Bronchial epithelial cell (primary cell): ENCODE measurements at regions not wholly inside any gene's neighbourhood (a gene's known extent, or its start where the extent isn't known, plus 50 kb on each side); places are given as distances from the start of the nearest gene placed in this dataset.
"Not testable (repeated sequence)": the region's sequence is repeated elsewhere in the genome, so short reads cannot be mapped to it uniquely, and the experiment has no call there.

Experiments used
- DNase-seq: peaks from one replicate; pipeline ENCODE4 v3.0.0-alpha.2; 2010; ENCODE audit warnings: low read depth
- FAIRE-seq: peaks from 2 replicates; lab custom pipeline; 2011; peaks lifted over from hg19 to GRCh38; lab: Jason Lieb, UNC
- H3K27me3 ChIP-seq: 2 replicates; pipeline ENCODE4 v1.5.1; 2011; ENCODE audit warnings: low read length; ENCODE audit not compliant: control insufficient read depth, insufficient read depth
- H3K36me3 ChIP-seq: 2 replicates; pipeline ENCODE4 v1.5.1; 2011; ENCODE audit warnings: low read length; ENCODE audit not compliant: control insufficient read depth, insufficient read depth
- H3K4me3 ChIP-seq: 2 replicates; pipeline ENCODE4 v1.5.1; 2011; ENCODE audit warnings: mild to moderate bottlenecking, low read depth, low read length, control low read depth
- TF ChIP-seq, protein P1 (sequence below): IDR thresholded peaks from 2 replicates; pipeline ENCODE4 v1.5.1; 2011; ENCODE audit warnings: mild to moderate bottlenecking, moderate library complexity, low read length, control low read depth, inconsistent platforms; ENCODE audit not compliant: insufficient read depth, severe bottlenecking

DNA sequence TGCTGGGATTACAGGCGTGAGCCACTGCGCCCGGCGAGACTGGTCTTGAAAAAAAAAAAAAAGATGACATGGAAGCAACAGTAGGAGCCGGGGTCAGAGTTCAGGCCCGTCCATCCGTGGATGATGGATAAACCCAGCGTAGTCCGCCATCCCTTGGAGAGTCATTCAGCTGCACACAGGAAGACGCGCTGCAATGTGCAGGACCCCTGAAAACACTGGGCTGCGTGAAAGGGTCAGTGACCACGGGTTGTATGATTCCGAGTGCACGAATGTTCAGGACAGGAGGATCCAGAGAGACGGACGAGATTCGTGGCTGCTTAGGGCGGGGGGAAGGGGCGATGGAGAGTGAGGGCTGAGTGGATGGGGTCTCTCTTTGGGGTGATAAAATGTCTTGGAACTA is 76.5 kb upstream of the METTL9 start:
- not testable (repeated sequence) for FAIRE-seq, H3K4me3 ChIP-seq, H3K36me3 ChIP-seq, H3K27me3 ChIP-seq, DNase-seq

DNA sequence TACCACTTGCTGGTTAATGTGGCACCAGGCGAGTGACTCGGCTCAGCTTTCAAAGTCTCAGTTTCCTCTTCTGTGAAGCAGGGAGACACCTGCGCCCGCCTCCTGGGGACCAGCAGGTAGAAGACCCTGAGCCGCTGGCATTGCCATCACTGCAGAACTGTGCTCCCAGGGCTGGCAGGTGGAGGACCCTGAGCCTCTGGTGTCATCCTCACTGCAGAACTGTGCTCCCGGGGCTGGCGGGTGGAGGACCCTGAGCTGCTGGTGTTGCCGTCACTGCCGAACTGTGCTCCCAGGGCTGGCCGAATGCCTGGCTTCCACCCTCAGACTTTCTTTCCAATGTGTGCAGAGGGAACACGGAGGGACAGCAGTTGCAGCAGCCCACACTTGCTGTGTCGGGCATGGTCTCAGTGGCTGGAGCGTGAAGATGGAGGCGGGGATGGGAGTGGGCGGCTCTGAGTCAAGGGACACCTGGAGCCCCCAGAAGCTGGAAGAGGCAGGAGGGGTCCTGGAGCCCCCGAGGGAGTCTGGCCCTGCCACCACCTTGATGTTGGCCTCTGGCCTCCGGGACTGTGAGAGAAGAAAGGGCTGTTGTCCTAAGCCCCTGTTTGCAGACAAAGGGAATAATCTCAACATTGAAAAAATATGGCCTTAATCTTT is 75.8 kb upstream of the METTL9 start:
- H3K27me3 ChIP-seq = peaks cover 7% of the 10 kb centered on the region

DNA sequence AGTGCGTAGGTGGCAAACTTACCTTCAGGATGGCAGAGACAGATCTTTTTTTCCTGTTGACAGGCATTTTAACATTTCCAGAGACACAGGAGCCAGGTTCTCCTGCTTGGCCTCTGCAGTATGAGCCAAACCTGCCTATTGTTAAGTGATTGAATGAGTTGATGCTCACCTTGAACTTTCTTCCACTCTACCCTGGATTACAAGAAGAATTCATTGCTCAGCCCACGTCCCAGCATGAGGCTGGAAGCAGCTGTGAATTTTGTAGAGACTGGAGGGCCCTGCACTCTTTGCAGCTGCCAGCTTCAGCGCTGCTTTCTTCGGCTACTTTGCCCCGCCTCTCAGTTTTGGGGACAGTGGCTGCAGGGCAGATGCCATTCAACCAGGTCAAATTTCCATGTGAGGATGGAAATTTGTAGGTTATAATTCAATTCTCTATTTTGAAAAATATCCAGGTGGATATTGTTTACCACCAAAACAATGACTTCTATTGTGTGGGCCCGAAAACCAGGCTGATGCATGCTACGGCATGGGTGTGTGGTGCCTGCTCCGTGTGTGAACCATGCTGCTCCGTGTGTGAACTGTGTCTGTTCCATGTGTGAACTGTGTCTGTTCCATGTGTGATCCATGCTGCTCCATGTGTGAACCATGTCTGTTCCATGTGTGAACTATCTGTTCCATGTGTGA is 75.2 kb upstream of the METTL9 start:
- DNase-seq = no peak
- no peak for FAIRE-seq
- Histone ChIP-seq H3K36me3 (no peaks in the 10 kb centered on the region), H3K4me3 (no peak overlapping the region), H3K27me3 (peaks cover 7% of the 10 kb centered on the region)
- TF ChIP-seq, protein P1, sequence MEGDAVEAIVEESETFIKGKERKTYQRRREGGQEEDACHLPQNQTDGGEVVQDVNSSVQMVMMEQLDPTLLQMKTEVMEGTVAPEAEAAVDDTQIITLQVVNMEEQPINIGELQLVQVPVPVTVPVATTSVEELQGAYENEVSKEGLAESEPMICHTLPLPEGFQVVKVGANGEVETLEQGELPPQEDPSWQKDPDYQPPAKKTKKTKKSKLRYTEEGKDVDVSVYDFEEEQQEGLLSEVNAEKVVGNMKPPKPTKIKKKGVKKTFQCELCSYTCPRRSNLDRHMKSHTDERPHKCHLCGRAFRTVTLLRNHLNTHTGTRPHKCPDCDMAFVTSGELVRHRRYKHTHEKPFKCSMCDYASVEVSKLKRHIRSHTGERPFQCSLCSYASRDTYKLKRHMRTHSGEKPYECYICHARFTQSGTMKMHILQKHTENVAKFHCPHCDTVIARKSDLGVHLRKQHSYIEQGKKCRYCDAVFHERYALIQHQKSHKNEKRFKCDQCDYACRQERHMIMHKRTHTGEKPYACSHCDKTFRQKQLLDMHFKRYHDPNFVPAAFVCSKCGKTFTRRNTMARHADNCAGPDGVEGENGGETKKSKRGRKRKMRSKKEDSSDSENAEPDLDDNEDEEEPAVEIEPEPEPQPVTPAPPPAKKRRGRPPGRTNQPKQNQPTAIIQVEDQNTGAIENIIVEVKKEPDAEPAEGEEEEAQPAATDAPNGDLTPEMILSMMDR = no peak

More for the DNA sequence above, 75.8 kb upstream of the METTL9 start:
- no peak for FAIRE-seq
- Histone ChIP-seq H3K4me3 (no peak overlapping the region), H3K36me3 (no peaks in the 10 kb centered on the region)
- TF ChIP-seq, protein P1 = no peak
- DNase-seq = no peak

DNA sequence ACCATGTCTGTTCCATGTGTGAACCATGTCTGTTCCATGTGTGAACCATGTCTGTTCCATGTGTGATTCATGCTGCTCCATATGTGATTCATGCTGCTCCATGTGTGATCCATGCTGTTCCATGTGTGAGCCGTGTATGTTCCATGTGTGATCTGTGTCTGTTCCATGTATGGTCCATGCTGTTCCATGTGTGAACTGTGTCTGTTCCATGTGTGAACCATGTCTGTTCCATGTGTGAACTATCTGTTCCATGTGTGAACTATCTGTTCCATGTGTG is 74.7 kb upstream of the METTL9 start:
- not testable (repeated sequence) for H3K36me3 ChIP-seq

DNA sequence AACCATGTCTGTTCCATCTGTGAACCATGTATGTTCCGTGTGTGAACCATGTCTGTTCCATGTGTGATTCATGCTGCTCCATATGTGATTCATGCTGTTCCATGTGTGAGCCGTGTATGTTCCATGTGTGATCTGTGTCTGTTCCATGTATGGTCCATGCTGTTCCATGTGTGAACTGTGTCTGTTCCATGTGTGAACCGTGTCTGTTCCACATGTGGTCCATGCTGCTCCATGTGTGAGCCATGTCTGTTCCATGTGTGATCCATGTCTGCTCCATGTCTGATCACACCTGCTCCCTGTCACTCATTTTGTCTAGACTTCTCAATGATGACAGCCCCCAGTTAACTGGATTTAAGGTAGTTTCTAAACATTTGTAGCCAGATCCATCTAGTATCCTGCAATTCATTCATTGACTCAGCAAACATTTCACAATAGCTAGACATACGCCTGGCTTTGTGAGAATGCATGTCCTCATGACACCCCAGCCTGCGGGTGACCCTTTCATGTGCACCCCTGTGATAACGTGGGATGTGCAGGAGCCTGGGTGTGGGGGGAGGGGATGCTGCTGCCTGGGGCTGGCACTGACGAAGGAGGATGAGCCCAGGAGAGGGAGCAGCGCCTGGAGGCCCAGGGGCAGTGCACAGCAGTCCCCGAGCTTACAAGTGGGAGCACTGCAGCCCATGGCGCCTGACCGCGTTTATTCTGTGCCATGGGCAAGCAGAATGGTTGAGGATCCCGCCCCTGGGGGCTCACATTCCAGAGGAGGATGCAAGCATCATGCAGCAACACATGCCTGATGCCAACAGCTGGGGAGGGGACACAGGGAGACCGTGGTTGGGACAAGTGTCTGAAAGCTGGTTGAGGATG is 74.1 kb upstream of the METTL9 start:
- H3K36me3 ChIP-seq, H3K27me3 ChIP-seq, H3K4me3 ChIP-seq, FAIRE-seq: not testable (repeated sequence)
- peak; percentile 55 for DNase-seq

More for the DNA sequence above, 74.7 kb upstream of the METTL9 start:
- FAIRE-seq, H3K27me3 ChIP-seq, DNase-seq, H3K4me3 ChIP-seq: not testable (repeated sequence)

DNA sequence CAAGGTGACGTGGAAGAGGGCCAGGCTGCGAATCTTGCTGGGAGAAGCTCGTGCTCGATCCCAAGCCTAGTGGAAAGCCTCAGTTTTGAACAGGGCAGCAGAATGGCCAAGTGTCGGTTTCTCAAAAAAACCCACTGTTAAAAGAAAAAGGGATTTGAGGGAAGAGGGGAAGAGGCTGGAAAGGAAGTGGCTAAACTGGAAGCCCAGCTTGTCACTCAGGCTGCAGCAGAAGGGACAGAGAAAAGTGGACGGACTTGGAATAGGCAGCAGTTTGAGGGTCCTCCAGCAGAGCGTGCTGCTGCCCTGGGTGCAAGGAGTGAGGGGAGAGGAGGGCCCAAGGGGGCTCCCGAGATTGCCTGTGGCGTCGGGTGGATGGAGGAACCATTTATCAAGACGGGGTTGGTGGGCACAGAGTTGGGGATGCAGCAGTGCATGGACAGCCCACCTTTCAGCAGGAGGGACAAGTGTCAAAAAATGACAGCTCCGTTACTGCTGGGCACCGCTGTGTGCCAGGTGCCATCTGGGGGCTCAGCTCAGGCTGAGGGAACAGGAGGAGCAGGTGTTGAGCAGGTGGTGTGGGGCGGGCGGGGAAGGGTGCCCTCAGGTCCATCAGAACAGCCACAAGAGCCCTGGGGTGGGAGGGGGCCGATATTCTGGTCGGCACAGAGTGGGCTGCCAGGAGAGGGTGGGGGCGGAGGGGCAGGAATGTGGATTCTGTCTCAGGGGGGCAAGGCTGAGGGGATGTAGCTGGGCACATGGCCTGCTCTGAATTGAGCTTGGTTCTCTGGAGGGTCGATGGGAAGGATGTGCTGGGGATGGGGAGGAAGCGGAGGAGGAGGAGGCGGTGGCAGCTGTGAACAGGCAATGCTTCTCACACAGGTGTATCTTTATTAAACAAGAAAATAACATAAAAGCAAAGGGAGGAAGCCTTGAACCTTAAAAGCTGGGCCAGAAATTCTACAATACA is 73.1 kb upstream of the METTL9 start:
- not testable (repeated sequence) for H3K36me3 ChIP-seq, FAIRE-seq, DNase-seq, H3K4me3 ChIP-seq, H3K27me3 ChIP-seq

DNA sequence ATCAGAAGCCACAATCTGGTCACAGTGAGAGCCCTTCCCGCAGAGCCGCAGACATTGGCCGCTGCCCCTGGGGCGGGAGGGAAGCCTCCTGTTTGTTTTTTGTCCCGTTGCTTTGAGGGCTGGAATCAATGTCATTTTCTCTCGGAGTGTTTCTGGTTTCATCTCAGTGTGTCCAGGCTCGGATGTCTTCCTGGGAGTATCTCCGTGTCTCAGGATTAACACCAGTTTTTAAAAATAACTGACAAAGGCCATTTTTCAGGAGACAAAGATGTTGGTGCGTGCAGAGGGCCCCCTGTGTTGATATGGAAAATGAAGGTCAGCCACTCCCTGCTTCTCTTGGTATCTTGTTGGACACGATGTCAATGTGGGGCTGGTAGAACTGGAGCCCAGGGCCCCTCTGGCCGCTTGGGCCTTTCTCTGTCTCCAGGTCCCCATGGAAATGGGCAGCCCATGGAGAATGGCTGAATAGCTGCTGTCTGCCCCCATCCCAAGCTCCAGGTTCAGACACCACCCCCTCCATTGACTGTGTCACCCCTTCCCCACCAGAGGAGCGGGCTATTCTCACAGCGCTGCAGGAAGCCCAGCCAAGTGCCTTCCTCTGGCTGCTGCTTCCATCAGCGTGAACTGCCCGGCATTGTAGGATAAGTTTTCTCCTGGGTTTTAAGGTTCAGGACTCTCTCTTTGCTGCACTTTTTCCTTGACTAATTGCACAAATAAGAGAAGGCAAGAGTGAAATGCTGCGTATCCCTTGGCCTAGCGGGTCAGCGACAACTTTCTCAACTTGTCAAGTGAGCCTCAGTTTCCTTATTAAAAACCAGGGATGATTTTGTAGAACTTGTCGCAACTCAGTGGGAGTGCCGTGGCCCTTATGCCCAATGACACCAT is 72.2 kb upstream of the METTL9 start:
- FAIRE-seq (no peak), DNase-seq (no peak)
- no peaks in the 10 kb centered on the region for H3K36me3 ChIP-seq
- TF ChIP-seq, protein P1 = no peak
- H3K27me3 ChIP-seq = peaks cover 7% of the 10 kb centered on the region
- no peak overlapping the region for H3K4me3 ChIP-seq

DNA sequence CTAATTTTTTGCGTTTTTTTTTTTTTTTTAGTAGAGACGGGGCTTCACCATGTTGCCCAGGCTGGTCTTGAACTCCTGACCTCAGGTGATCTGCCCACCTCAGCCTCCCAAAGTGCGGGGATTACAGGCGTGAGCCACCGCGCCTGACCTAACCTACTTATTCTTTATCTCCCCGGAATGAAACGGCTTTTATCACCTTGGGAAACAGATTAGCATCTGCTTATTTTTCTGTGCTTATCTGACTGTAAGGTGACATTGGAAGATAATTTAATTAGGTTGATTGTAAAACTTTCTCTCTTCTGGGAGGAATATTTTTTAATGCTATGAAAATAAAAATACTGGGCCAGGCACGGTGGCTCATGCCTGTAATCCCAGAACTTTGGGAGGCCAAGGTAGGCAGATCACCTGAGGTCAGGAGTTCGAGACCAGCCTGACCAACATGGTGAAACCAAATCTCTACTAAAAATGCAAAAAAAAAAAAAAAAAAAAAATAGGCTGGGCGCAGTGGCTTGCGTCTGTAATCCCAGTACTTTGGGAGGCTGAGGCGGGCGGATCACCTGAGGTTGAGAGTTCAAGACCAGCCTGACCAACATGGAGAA is 70.2 kb upstream of the METTL9 start:
- DNase-seq, H3K36me3 ChIP-seq, H3K27me3 ChIP-seq, FAIRE-seq, H3K4me3 ChIP-seq: not testable (repeated sequence)

DNA sequence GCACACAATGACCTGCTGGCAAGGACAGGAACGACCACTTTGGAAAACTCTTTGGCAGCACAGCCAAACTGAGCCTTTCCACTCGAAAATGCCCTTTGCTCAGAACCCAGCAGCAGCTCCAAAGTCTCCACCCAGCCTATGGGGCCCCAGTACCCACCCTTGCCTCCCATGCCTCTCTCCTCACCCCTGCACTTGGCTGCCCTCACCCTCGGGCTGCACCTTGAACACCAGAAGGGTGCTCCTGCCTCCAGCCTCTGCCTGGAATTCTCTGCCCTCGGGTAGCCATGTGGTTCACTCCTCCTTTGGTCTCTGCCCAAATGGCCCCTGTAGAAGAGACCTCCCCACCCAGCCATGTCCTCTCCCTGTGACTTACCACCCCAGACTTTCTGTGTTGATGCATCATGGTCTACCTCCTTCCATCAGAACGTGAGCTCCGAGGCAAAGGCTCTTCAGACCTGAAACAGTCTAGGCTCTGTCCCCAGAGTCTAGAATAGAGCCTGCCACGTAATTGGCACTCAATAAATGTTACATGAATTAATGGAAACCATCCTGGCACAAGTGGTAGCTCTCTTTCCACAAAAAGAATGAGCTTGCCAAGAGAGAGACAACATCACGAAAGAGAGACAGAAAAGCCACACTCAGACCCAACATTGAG is 68.5 kb upstream of the METTL9 start:
- not testable (repeated sequence) for DNase-seq, FAIRE-seq, H3K36me3 ChIP-seq, H3K27me3 ChIP-seq, H3K4me3 ChIP-seq
